HEK293 (cell line): ENCODE measurements at regions not wholly inside any gene's neighbourhood (a gene's known extent, or its start where the extent isn't known, plus 50 kb on each side); places are given as distances from the start of the nearest gene placed in this dataset.

Experiments
- CTCF ChIA-PET: fragments of 350-600 bp; formaldehyde crosslinking; extraction: SDS; loops from one replicate; lab custom pipeline; 2021; ENCODE audit warnings: antibody characterized with exemption; lab: Yijun Ruan, JAX
- POLR2A ChIA-PET: fragments of 300-600 bp; formaldehyde crosslinking; extraction: SDS; loops from one replicate; lab custom pipeline; 2020; ENCODE audit warnings: antibody characterized with exemption, inconsistent platforms; lab: Yijun Ruan, JAX
- H3K27ac ChIP-seq: fragments of 200-500 bp; sonication (Bioruptor generic); 2 replicates; pipeline ENCODE4 v1.5.1; 2014; ENCODE audit warnings: low read depth, low read length, control low read depth, inconsistent platforms; ENCODE audit errors: extremely low read depth
- H3K36me3 ChIP-seq, 2 experiments: fragments of 200-500 bp in 1 of 2; sonication (Bioruptor generic) in 1 of 2; 1 replicate in 1 of 2; 2 replicates in 1 of 2; pipeline ENCODE4 v1.5.1; 2014 to 2017; ENCODE audit warnings: inconsistent platforms in 2 of 2, low read length in 2 of 2; ENCODE audit not compliant: control insufficient read depth in 2 of 2, insufficient read depth in 1 of 2
- H3K4me1 ChIP-seq: fragments of 200-500 bp; sonication (Bioruptor generic); 2 replicates; pipeline ENCODE4 v1.5.1; 2014; ENCODE audit warnings: mild to moderate bottlenecking, low read length, inconsistent platforms; ENCODE audit not compliant: control insufficient read depth, insufficient read depth
- H3K4me3 ChIP-seq: 2 replicates; pipeline ENCODE4 v1.5.1; 2011; ENCODE audit warnings: low read depth, mild to moderate bottlenecking, control low read depth, low read length, moderate library complexity
- H3K9me3 ChIP-seq: fragments of 200-500 bp; sonication (Bioruptor generic); 2 replicates; pipeline ENCODE4 v1.5.1; 2014; ENCODE audit warnings: low read depth, low read length, inconsistent platforms; ENCODE audit not compliant: control insufficient read depth, insufficient read depth
- BCL11A ChIP-seq: fragments of 450-650 bp; formaldehyde crosslinking; IDR thresholded peaks from 2 replicates; pipeline ENCODE4 v1.5.1; 2016; ENCODE audit warnings: low read depth, missing biosample characterization, missing genetic modification characterization
- MYNN ChIP-seq: fragments of 450-650 bp; formaldehyde crosslinking; IDR thresholded peaks from 2 replicates; pipeline ENCODE4 v1.5.1; 2016; ENCODE audit warnings: missing biosample characterization, missing genetic modification characterization, borderline replicate concordance
- SP7 ChIP-seq: fragments of 450-650 bp; formaldehyde crosslinking; IDR thresholded peaks from 2 replicates; pipeline ENCODE4 v1.5.1; 2016; ENCODE audit warnings: missing biosample characterization, missing genetic modification characterization
- ZBTB17 ChIP-seq: fragments of 450-650 bp; formaldehyde crosslinking; IDR thresholded peaks from 2 replicates; pipeline ENCODE4 v1.5.1; 2016; ENCODE audit warnings: missing biosample characterization, missing genetic modification characterization
- ZNF112 ChIP-seq: fragments of 450-650 bp; formaldehyde crosslinking; IDR thresholded peaks from 2 replicates; pipeline ENCODE4 v1.5.0; 2017; ENCODE audit warnings: missing biosample characterization, missing genetic modification characterization
- ZNF133 ChIP-seq: fragments of 450-650 bp; formaldehyde crosslinking; IDR thresholded peaks from 2 replicates; pipeline ENCODE4 v1.5.1; 2016; ENCODE audit warnings: missing biosample characterization, missing genetic modification characterization
- ZNF155 ChIP-seq: fragments of 450-650 bp; formaldehyde crosslinking; IDR thresholded peaks from 2 replicates; pipeline ENCODE4 v1.5.1; 2016; ENCODE audit warnings: missing biosample characterization, missing genetic modification characterization
- ZNF266 ChIP-seq: fragments of 450-650 bp; formaldehyde crosslinking; IDR thresholded peaks from 2 replicates; pipeline ENCODE4 v1.5.1; 2016; ENCODE audit warnings: missing biosample characterization, missing genetic modification characterization, low read depth
- ZNF366 ChIP-seq: fragments of 450-650 bp; formaldehyde crosslinking; conservative IDR thresholded peaks from 2 replicates; pipeline ENCODE4 v1.5.1; 2016; ENCODE audit warnings: missing biosample characterization, missing genetic modification characterization
- ZNF473 ChIP-seq: fragments of 450-650 bp; formaldehyde crosslinking; IDR thresholded peaks from 2 replicates; pipeline ENCODE4 v1.5.1; 2017; ENCODE audit warnings: missing biosample characterization, missing genetic modification characterization
- ZNF561 ChIP-seq: fragments of 450-650 bp; IDR thresholded peaks from 2 replicates; pipeline ENCODE4 v1.5.1; 2018; ENCODE audit warnings: missing biosample characterization, missing genetic modification characterization, borderline replicate concordance
- ZNF571 ChIP-seq: fragments of 450-650 bp; formaldehyde crosslinking; IDR thresholded peaks from 2 replicates; pipeline ENCODE4 v1.5.0; 2017; ENCODE audit warnings: missing biosample characterization, missing genetic modification characterization
- ZNF623 ChIP-seq: fragments of 450-650 bp; formaldehyde crosslinking; IDR thresholded peaks from 2 replicates; pipeline ENCODE4 v1.5.1; 2016; ENCODE audit warnings: missing biosample characterization, missing genetic modification characterization
- ZNF626 ChIP-seq: fragments of 450-650 bp; sonication (Bioruptor Pico); formaldehyde crosslinking; IDR thresholded peaks from 2 replicates; pipeline ENCODE4 v1.5.1; 2018; ENCODE audit warnings: missing biosample characterization, missing genetic modification characterization, inconsistent platforms
- ZNF776 ChIP-seq: fragments of 450-650 bp; formaldehyde crosslinking; IDR thresholded peaks from 2 replicates; pipeline ENCODE4 v1.5.0; 2017; ENCODE audit warnings: missing biosample characterization, missing genetic modification characterization, borderline replicate concordance
- ZNF837 ChIP-seq: fragments of 450-650 bp; formaldehyde crosslinking; IDR thresholded peaks from 2 replicates; pipeline ENCODE4 v1.5.1; 2016; ENCODE audit warnings: missing biosample characterization, missing genetic modification characterization
- TF ChIP-seq, protein P1 (sequence below): fragments of 450-650 bp; formaldehyde crosslinking; IDR thresholded peaks from 2 replicates; pipeline ENCODE4 v1.5.1; 2016; ENCODE audit warnings: missing biosample characterization, missing genetic modification characterization
- TF ChIP-seq, protein P2 (sequence below): fragments of 450-650 bp; formaldehyde crosslinking; IDR thresholded peaks from 2 replicates; pipeline ENCODE4 v1.5.1; 2016; ENCODE audit warnings: missing biosample characterization, missing genetic modification characterization
- TF ChIP-seq, protein P3 (sequence below): fragments of 450-650 bp; formaldehyde crosslinking; IDR thresholded peaks from 2 replicates; pipeline ENCODE4 v1.5.0; 2017; ENCODE audit warnings: missing biosample characterization, missing genetic modification characterization, borderline replicate concordance
- TF ChIP-seq, protein P4 (sequence below): fragments of 450-650 bp; formaldehyde crosslinking; conservative IDR thresholded peaks from 2 replicates; pipeline ENCODE4 v1.5.1; 2016; ENCODE audit warnings: low read depth, missing biosample characterization, missing genetic modification characterization
- TF ChIP-seq, protein P5 (sequence below): fragments of 450-650 bp; formaldehyde crosslinking; IDR thresholded peaks from 2 replicates; pipeline ENCODE4 v1.5.1; 2017; ENCODE audit warnings: missing biosample characterization, missing genetic modification characterization
- TF ChIP-seq, protein P6 (sequence below): fragments of 450-650 bp; formaldehyde crosslinking; IDR thresholded peaks from 2 replicates; pipeline ENCODE4 v1.5.1; 2016; ENCODE audit warnings: missing biosample characterization, missing genetic modification characterization

DNA sequence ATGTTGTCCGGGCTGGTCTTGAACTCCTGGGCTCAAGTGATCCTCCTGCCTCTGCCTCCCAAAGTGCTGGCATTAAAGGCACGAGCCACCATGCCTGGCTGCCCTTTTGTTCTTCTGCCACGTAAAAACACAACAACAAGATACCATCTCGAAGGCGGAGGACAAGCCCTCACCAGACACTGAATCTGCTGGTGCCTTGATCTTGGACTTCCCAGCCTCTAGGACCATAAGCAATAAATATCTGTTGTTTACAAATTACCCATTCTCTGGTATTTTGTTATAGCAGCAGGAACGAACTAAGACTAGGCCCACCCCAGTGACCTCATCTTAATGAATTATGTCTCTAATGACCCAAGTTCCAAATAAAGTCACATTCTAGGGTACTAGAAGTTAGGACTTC, 128.4 kb upstream of the CACNA1A start:
- Histone ChIP-seq H3K4me1 (no peaks in the 10 kb centered on the region), H3K4me3 (no peak overlapping the region), H3K36me3 (no peaks in the 10 kb centered on the region), H3K9me3 (no peaks in the 10 kb centered on the region), H3K27ac (no peak overlapping the region)
- TF ChIP-seq ZNF623 (tag by site-specific recombination) (no peak), ZNF837 (tag by site-specific recombination) (no peak)
- TF ChIP-seq, protein P1, sequence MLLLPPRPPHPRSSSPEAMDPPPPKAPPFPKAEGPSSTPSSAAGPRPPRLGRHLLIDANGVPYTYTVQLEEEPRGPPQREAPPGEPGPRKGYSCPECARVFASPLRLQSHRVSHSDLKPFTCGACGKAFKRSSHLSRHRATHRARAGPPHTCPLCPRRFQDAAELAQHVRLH (tag by site-specific recombination): no peak
- POLR2A ChIA-PET: no interaction called here
- CTCF ChIA-PET: no interaction called here

DNA sequence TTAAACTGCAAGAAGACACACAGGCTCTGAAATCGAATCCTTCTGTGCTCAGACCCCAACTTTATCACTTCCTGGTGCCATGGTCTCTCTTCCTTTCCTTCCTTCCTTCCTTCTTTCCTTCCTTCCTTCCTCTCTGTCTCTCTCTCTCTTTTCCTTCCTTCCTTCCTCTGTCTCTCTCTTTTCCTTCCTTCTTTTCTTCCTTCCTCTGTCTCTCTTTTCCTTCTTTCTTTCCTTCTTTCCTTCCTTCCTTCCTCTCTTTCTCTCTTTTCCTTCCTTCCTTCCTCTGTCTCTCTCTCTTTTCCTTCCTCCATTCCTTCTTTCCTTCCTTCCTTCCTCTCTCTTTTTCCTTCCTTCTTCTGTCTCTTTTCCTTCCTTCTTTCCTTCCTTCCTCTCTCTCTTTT, 127.2 kb upstream of the CACNA1A start:
- H3K4me1 ChIP-seq: no peaks in the 10 kb centered on the region
- ChIA-PET POLR2A (no interaction called here), CTCF (no interaction called here)
- H3K9me3 ChIP-seq: no peaks in the 10 kb centered on the region
- H3K4me3 ChIP-seq: no peak overlapping the region
- no peak overlapping the region; the same call in 1 of the 2 replicates for H3K27ac ChIP-seq
- H3K36me3 ChIP-seq: no peaks in the 10 kb centered on the region
- peak; percentile 100 for TF ChIP-seq ZNF366 (tag by site-specific recombination)
- 0 out of 2 replicates have a peak, but pooled peaks have one; percentile 49 for TF ChIP-seq ZNF571
- TF ChIP-seq ZNF561 (tag by site-specific recombination): no peak
- peak; percentile 89 for TF ChIP-seq ZNF473 (tag by site-specific recombination)
- TF ChIP-seq, protein P2, sequence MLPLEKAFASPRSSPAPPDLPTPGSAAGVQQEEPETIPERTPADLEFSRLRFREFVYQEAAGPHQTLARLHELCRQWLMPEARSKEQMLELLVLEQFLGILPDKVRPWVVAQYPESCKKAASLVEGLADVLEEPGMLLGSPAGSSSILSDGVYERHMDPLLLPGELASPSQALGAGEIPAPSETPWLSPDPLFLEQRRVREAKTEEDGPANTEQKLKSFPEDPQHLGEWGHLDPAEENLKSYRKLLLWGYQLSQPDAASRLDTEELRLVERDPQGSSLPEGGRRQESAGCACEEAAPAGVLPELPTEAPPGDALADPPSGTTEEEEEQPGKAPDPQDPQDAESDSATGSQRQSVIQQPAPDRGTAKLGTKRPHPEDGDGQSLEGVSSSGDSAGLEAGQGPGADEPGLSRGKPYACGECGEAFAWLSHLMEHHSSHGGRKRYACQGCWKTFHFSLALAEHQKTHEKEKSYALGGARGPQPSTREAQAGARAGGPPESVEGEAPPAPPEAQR (tag by site-specific recombination): peak; percentile 66; the same call in 1 of the 2 replicates
- TF ChIP-seq ZNF776 (tag by site-specific recombination): peak; percentile 91; the same call in 1 of the 2 replicates
- peak; percentile 56; the same call in 1 of the 2 replicates for TF ChIP-seq ZNF112 (tag by site-specific recombination)
- TF ChIP-seq ZNF155 (tag by site-specific recombination): 0 out of 2 replicates have a peak, but pooled peaks have one; percentile 47
- peak; percentile 90 for TF ChIP-seq ZBTB17 (tag by site-specific recombination)
- no peak for TF ChIP-seq ZNF626 (tag by site-specific recombination)
- TF ChIP-seq MYNN (tag by site-specific recombination): no peak
- TF ChIP-seq, protein P3, sequence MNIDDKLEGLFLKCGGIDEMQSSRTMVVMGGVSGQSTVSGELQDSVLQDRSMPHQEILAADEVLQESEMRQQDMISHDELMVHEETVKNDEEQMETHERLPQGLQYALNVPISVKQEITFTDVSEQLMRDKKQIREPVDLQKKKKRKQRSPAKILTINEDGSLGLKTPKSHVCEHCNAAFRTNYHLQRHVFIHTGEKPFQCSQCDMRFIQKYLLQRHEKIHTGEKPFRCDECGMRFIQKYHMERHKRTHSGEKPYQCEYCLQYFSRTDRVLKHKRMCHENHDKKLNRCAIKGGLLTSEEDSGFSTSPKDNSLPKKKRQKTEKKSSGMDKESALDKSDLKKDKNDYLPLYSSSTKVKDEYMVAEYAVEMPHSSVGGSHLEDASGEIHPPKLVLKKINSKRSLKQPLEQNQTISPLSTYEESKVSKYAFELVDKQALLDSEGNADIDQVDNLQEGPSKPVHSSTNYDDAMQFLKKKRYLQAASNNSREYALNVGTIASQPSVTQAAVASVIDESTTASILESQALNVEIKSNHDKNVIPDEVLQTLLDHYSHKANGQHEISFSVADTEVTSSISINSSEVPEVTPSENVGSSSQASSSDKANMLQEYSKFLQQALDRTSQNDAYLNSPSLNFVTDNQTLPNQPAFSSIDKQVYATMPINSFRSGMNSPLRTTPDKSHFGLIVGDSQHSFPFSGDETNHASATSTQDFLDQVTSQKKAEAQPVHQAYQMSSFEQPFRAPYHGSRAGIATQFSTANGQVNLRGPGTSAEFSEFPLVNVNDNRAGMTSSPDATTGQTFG (tag by site-specific recombination): peak; percentile 92
- TF ChIP-seq, protein P4, sequence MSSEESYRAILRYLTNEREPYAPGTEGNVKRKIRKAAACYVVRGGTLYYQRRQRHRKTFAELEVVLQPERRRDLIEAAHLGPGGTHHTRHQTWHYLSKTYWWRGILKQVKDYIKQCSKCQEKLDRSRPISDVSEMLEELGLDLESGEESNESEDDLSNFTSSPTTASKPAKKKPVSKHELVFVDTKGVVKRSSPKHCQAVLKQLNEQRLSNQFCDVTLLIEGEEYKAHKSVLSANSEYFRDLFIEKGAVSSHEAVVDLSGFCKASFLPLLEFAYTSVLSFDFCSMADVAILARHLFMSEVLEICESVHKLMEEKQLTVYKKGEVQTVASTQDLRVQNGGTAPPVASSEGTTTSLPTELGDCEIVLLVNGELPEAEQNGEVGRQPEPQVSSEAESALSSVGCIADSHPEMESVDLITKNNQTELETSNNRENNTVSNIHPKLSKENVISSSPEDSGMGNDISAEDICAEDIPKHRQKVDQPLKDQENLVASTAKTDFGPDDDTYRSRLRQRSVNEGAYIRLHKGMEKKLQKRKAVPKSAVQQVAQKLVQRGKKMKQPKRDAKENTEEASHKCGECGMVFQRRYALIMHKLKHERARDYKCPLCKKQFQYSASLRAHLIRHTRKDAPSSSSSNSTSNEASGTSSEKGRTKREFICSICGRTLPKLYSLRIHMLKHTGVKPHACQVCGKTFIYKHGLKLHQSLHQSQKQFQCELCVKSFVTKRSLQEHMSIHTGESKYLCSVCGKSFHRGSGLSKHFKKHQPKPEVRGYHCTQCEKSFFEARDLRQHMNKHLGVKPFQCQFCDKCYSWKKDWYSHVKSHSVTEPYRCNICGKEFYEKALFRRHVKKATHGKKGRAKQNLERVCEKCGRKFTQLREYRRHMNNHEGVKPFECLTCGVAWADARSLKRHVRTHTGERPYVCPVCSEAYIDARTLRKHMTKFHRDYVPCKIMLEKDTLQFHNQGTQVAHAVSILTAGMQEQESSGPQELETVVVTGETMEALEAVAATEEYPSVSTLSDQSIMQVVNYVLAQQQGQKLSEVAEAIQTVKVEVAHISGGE (tag by site-specific recombination): peak; percentile 54; the same call in 1 of the 2 replicates
- TF ChIP-seq SP7: no peak
- TF ChIP-seq ZNF133: 0 out of 2 replicates have a peak, but pooled peaks have one; percentile 49
- TF ChIP-seq, protein P5, sequence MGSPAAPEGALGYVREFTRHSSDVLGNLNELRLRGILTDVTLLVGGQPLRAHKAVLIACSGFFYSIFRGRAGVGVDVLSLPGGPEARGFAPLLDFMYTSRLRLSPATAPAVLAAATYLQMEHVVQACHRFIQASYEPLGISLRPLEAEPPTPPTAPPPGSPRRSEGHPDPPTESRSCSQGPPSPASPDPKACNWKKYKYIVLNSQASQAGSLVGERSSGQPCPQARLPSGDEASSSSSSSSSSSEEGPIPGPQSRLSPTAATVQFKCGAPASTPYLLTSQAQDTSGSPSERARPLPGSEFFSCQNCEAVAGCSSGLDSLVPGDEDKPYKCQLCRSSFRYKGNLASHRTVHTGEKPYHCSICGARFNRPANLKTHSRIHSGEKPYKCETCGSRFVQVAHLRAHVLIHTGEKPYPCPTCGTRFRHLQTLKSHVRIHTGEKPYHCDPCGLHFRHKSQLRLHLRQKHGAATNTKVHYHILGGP (tag by site-specific recombination): peak; percentile 48; the same call in 1 of the 2 replicates
- 0 out of 2 replicates have a peak, but pooled peaks have one; percentile 36 for TF ChIP-seq ZNF266 (tag by site-specific recombination)
- TF ChIP-seq, protein P6, sequence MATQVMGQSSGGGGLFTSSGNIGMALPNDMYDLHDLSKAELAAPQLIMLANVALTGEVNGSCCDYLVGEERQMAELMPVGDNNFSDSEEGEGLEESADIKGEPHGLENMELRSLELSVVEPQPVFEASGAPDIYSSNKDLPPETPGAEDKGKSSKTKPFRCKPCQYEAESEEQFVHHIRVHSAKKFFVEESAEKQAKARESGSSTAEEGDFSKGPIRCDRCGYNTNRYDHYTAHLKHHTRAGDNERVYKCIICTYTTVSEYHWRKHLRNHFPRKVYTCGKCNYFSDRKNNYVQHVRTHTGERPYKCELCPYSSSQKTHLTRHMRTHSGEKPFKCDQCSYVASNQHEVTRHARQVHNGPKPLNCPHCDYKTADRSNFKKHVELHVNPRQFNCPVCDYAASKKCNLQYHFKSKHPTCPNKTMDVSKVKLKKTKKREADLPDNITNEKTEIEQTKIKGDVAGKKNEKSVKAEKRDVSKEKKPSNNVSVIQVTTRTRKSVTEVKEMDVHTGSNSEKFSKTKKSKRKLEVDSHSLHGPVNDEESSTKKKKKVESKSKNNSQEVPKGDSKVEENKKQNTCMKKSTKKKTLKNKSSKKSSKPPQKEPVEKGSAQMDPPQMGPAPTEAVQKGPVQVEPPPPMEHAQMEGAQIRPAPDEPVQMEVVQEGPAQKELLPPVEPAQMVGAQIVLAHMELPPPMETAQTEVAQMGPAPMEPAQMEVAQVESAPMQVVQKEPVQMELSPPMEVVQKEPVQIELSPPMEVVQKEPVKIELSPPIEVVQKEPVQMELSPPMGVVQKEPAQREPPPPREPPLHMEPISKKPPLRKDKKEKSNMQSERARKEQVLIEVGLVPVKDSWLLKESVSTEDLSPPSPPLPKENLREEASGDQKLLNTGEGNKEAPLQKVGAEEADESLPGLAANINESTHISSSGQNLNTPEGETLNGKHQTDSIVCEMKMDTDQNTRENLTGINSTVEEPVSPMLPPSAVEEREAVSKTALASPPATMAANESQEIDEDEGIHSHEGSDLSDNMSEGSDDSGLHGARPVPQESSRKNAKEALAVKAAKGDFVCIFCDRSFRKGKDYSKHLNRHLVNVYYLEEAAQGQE: no peak
- no peak for TF ChIP-seq BCL11A (tag by site-specific recombination)
